ENCODE measurements at regions not wholly inside any gene's neighbourhood (a gene's known extent, or its start where the extent isn't known, plus 50 kb on each side); places are given as distances from the start of the nearest gene placed in this dataset.

- TF ChIP-seq FOXP2 (optimal IDR thresholded peaks at IDR 0.05; ENCODE audit: borderline replicate concordance, extremely low read depth, extremely low read length, insufficient read depth): no peak
- TF ChIP-seq TAF1 (IDR thresholded peaks at IDR 0.05; ENCODE audit: borderline replicate concordance, insufficient read depth, low read length): no peak
- TF ChIP-seq SIN3A (IDR thresholded peaks at IDR 0.05; ENCODE audit: borderline replicate concordance, insufficient read depth, low read length): no peak
- no peak for TF ChIP-seq POLR2AphosphoS5 (IDR thresholded peaks at IDR 0.05; ENCODE audit: low read depth, low read length)
- no peak for TF ChIP-seq REST (IDR thresholded peaks at IDR 0.05; ENCODE audit: insufficient read depth in 1 of 2, low read depth in 2 of 2, low read length in 2 of 2)
These were observed 110.6 kb downstream of the FAM76B start for GRCh38 chr11:95678988-95679387.

- no peak for TF ChIP-seq POLR2AphosphoS5 (IDR thresholded peaks at IDR 0.05; ENCODE audit: low read depth, low read length)
- TF ChIP-seq FOXP2 (optimal IDR thresholded peaks at IDR 0.05; ENCODE audit: borderline replicate concordance, extremely low read depth, extremely low read length, insufficient read depth): no peak
- TF ChIP-seq TAF1 (IDR thresholded peaks at IDR 0.05; ENCODE audit: borderline replicate concordance, insufficient read depth, low read length): no peak
- TF ChIP-seq REST (IDR thresholded peaks at IDR 0.05; ENCODE audit: insufficient read depth in 1 of 2, low read depth in 2 of 2, low read length in 2 of 2): no peak
- no peak for TF ChIP-seq SIN3A (IDR thresholded peaks at IDR 0.05; ENCODE audit: borderline replicate concordance, insufficient read depth, low read length)
These were observed 113.3 kb downstream of the FAM76B start for GRCh38 chr11:95676308-95676707.

GRCh38 chr11:95675585-95675984 is 114.0 kb downstream of the FAM76B start:
- TF ChIP-seq TAF1 (IDR thresholded peaks at IDR 0.05; ENCODE audit: borderline replicate concordance, insufficient read depth, low read length) (no peak), POLR2AphosphoS5 (IDR thresholded peaks at IDR 0.05; ENCODE audit: low read depth, low read length) (no peak), SIN3A (IDR thresholded peaks at IDR 0.05; ENCODE audit: borderline replicate concordance, insufficient read depth, low read length) (no peak), FOXP2 (optimal IDR thresholded peaks at IDR 0.05; ENCODE audit: borderline replicate concordance, extremely low read depth, extremely low read length, insufficient read depth) (no peak), REST (IDR thresholded peaks at IDR 0.05; ENCODE audit: insufficient read depth in 1 of 2, low read depth in 2 of 2, low read length in 2 of 2) (no peak)

- TF ChIP-seq FOXP2 (optimal IDR thresholded peaks at IDR 0.05; ENCODE audit: borderline replicate concordance, extremely low read depth, extremely low read length, insufficient read depth): no peak
- no peak for TF ChIP-seq TAF1 (IDR thresholded peaks at IDR 0.05; ENCODE audit: borderline replicate concordance, insufficient read depth, low read length)
- TF ChIP-seq REST (IDR thresholded peaks at IDR 0.05; ENCODE audit: insufficient read depth in 1 of 2, low read depth in 2 of 2, low read length in 2 of 2): no peak
- no peak for TF ChIP-seq POLR2AphosphoS5 (IDR thresholded peaks at IDR 0.05; ENCODE audit: low read depth, low read length)
- TF ChIP-seq SIN3A (IDR thresholded peaks at IDR 0.05; ENCODE audit: borderline replicate concordance, insufficient read depth, low read length): no peak
These were observed 114.8 kb downstream of the FAM76B start for GRCh38 chr11:95674657-95675358.
